CD4-positive, alpha-beta T cell treated with Interleukin-21 for 1 hour (primary cell): ENCODE measurements at regions not wholly inside any gene's neighbourhood (a gene's known extent, or its start where the extent isn't known, plus 50 kb on each side); places are given as distances from the start of the nearest gene placed in this dataset.
"Not testable (repeated sequence)": the region's sequence is repeated elsewhere in the genome, so short reads cannot be mapped to it uniquely, and the experiment has no call there.

ENCODE experiments used
- DNase-seq: peaks from one replicate; pipeline ENCODE4 v3.0.0-alpha.2; 2020

DNA sequence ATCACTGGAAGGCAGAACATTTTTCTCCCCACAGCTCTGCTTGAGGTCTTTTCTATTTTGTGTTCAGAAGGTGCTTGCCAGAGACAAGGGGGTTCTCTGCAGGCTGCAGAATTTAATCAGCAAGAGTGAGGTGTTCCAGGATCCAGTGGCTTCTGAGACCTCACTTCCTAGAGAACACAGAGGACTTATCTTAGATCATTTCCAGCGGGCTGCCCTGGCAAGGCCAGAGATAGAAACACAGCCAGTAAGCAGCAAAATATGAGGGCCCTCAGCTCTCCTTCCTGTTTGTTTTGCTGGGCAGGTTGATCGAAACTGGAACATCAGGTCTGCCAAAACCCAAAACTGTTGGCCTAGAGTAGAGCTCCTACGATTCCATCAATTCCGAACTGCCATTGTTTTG, 187.3 kb downstream of the DIRAS2 start:
- DNase-seq = no peak

DNA sequence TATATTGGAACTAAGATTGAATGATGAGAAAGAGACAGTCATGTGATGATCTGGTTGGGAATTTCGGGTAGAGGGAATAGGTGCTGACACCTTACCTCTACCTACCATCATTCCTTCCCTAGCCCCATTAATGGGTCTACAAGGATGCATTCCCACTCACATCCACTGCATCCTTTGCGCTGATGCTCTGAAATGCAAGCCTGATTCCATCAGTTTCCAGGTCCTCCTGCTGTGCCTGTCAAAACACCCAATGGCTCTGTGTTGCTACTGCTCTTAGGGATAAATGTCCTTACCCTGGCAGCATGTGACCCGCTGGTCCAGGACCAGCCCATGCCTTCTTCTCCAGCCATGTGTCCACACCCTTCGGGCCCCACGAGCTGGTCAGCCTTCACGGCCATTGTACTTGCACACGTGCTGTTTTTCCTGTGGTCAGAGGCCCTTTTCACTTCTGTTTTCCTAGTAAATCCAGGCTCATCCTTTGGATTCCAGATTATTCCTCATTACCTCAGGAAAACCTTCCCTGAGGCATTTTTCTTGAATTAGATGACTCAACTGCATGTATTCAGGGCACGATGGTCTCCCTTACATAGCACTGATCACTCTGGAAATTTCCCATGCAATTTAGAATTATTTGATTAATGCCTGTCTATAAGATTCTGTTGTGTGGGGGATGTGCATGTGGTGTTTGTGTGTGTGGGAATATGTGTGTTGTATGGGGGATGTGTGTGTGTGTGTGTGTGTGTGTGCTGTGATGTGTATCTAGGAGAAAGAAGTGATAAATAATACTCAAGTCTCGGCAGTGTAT, 185.0 kb downstream of the DIRAS2 start:
- no peak for DNase-seq

DNA sequence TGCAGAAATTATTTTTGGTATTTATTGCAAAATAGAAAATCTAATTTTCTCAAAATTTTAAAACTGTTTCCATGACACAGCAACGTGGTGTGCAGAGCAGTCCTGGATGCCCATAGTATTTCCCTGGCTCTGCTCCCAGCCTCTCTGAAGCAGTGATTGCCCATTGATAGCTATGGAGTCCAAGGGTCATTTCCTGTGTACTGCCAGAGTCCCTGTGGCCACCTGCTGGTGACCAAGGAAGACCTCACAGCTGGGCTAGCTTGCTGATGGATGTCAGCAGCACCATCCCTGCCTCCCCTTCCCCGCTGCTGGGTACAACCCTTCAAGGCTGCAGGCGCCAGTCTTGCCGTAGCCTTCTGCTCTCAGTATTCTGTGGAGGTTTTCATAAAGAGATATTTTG, 184.1 kb downstream of the DIRAS2 start:
- no peak for DNase-seq

- DNase-seq = no peak
Observed at GRCh38 chr9:90459321-90459720, 183.3 kb downstream of the DIRAS2 start.

GRCh38 chr9:90460220-90460619, 182.4 kb downstream of the DIRAS2 start:
- DNase-seq = no peak

DNA sequence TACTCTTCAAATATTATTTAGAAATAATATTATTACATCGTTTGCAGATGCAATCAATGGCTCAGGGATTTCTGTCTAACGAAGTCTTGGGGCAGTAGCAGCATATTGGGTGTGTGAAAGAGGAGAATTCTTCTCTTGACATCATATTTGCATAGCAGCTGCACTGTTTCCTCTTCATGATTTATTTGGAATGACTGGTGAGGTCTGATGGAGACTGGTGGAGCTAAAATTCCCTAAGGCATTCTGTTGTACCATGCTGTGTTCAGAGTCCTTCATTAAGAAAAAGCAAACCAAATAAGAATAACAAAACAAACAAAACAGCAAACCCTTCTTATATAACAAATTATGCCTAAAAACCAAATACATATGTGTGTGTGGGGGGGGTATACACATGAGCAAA, 177.6 kb downstream of the DIRAS2 start:
- DNase-seq = no peak

- no peak for DNase-seq
Observed at GRCh38 chr9:90466441-90466840, 176.2 kb downstream of the DIRAS2 start.

GRCh38 chr9:90469435-90469834, 173.2 kb downstream of the DIRAS2 start:
- DNase-seq = no peak

DNA sequence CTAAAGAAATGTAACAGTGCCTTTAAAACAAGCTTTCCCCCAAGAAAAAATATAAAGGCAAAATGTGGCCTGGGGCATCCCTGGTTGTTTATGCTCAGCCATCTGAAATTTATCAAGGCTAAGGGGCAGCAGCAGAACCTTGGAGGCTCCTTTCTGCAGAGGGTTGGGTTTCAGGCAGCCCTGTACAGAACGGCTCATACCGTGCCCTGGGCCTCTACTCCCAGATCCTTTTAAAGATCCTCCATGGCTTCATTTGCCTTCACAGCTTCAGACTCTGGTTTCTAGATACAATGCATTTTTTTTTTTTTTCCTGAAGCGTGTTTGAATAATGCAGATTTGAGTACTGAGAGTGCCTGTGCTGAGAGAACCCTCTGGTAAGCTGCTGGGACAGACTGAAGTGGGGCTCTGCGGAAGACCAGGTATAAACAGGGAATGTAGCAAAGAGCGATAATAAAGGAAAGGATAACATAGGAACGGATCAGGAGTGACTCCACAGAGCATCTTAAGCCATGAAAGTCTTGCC, 172.7 kb downstream of the DIRAS2 start:
- DNase-seq = no peak

- no peak for DNase-seq
Observed at GRCh38 chr9:90476058-90476457, 166.6 kb downstream of the DIRAS2 start.

GRCh38 chr9:90477535-90477934, 165.1 kb downstream of the DIRAS2 start:
- no peak for DNase-seq

GRCh38 chr9:90478821-90479220, 163.8 kb downstream of the DIRAS2 start:
- DNase-seq = no peak

- DNase-seq = no peak
Observed at GRCh38 chr9:90485028-90485427, 157.6 kb downstream of the DIRAS2 start.

DNA sequence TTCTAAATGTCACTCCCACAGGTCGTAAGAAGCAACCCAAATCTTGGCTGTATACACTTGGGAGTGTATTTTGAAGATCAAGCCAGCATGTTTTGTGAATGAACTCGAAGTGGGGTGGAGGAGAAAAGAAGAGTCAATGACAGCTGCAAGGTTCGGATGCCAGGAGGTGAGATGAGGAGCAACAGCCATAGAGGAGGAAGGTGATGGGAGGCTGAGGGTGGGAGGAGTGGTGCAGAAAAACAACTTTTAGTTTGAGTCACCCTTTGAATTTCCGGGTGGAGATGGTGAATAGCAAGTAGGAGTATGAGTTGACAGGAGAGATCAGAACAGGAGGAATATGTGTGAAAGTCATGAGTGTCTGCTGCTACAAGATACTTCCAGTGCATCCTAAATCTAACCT, 153.6 kb downstream of the DIRAS2 start:
- no peak for DNase-seq

GRCh38 chr9:90499761-90500160, 142.9 kb downstream of the DIRAS2 start:
- DNase-seq = no peak

DNA sequence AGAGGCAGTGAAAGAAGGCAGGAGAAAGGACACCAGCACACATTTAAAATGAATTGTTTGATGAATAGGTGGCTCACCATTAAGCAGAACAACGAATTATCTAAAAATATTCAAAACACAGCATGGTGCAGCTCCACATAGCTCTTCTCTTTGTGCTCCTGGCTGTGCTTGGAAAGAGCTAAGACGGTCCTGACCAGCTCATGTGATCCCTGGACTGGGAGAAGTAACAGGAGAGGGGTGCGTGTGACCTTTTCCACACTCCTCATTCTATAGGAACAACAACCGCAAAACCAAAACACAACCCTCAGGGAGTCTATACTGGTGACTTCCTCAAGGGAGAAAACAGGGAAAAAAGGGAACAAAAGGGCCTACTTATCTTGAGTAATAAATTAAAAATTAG, 140.5 kb downstream of the DIRAS2 start:
- DNase-seq = no peak

DNA sequence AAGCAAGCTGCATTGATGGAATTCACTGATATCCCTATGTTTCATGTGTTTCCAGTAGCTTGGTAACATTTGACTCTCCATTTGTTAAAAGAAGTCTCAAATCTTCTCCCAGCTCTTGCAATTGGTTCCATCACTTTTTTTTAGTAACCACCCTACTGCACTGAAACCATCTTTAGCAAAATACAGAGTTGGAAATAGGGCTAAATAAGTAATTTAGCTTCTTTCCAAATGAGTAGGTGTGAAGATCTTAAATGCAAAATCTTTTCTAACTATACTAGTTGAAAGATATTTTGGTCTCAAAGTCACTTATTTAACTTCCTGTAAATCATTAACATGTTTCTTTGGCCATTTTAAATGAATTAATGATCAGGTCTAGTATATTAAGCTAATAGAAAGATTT, 138.1 kb downstream of the DIRAS2 start:
- DNase-seq = no peak

DNA sequence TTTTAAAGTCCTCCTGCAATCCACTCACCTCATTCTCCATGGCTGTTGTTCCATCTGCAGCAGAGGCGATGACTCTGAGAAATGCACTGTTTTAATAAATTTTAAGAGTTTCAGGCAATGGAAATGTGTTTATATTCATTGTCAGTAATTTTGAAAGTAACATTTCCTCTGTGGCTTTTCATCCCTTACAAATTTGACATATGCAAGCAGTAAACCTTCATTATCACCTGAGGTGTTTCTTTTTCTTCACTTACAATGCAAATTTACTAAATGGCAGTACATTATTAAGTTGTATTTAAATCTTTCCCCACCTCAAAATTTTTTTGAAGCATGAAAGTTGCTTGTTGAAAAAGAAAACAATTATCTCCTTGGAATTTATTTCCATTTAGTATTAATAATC, 136.9 kb downstream of the DIRAS2 start:
- DNase-seq = no peak

DNA sequence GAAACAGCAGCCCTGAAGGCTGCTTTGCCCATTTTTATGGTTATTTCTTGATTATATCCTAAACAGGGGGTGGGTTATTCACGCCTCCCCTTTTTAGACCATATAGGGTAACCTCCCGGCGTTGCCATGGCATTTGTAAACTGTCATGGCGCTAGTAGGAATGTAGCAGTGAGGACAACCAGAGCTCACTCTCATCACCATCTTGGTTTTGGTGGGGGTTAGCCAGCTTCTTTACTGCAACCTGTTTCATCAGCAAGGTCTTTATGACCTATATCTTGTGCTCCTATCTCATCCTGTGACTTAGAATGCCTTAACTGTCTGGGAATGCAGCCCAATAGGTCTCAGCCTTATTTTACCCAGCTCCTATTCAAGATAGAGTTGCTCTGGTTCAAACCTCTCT, 136.2 kb downstream of the DIRAS2 start:
- not testable (repeated sequence) for DNase-seq

GRCh38 chr9:90507621-90508020, 135.0 kb downstream of the DIRAS2 start:
- no peak for DNase-seq

DNA sequence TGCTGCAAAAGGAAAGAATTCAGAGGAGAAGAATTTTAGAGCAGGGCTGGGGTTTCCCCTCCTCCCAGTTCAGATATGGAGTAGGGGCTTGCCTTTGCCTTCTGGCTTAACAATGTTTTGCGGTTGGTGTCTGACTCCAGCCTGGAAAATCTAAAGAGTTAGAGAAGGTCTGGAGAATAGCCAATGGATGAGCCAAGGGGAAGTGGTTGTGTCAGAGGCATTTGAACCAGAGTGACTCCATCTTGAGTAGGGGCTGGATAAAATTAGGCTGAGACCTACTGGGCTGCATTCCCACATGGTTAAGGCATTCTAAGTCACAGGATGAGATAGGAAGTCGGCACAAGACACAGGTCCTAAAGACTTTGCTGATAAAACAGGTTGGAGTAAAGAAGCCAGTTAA, 133.7 kb downstream of the DIRAS2 start:
- DNase-seq = no peak

GRCh38 chr9:90511711-90512110, 130.9 kb downstream of the DIRAS2 start:
- no peak for DNase-seq

DNA sequence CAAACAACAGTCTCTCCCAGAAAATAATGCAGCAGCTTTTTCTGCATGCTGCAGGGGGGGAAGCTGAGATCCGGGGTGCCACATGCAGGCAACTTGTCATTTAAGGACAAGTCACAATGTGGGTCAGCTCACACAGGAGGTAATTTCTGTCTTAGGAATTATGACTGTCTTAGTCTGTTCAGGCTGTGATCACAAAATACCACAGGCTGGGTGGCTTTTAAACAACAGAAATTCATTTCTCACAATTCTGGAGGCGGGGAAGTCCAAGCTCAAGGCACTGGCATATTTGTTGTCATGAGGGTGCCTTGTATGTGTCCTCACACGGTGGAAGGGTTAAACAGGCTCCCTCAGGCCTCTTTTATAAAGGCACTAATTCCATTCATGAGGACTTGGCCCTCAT, 127.7 kb downstream of the DIRAS2 start:
- DNase-seq = no peak

DNA sequence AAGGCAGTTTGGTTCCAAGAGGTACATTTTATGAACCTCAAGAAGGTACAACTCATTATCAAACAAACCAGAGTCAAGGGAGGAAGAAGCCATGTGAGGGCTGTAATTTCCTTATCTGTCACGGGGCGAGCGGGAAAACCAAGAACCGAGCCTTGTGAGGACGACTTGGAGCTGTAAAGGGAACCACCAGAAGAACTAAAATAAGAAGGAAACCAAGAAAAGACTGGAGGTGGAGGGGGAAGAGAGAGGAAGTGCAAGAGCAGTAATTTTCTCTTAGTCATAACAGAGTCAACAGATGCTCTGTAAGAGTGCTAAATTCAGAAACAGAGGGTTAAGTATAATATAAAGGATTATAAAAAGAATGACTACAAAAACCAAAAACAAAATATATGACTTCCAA, 127.1 kb downstream of the DIRAS2 start:
- DNase-seq = no peak

DNA sequence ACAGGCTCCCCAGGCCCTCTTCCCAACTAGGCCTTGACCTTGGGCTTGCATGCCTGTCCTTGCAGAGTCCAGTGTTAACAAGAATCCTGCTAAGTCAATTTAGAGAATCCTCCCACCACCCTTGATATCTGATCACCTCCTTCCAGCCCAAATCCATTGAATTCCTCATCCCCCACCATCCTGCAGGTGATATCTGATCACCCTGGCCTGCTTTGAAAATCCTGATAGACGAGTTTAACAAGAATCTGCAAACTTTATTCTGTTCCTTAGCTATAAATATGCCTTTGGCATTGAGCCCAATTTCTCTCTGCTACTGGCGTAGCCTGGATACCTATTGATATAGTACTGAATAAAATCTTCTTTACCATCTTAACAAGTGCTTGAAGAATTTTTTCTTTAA, 125.5 kb downstream of the DIRAS2 start:
- DNase-seq = no peak
